CD4-positive, alpha-beta T cell treated with Interleukin-4 for 4 hours (primary cell): ENCODE measurements at regions not wholly inside any gene's neighbourhood (a gene's known extent, or its start where the extent isn't known, plus 50 kb on each side); places are given as distances from the start of the nearest gene placed in this dataset.
"Not testable (repeated sequence)": the region's sequence is repeated elsewhere in the genome, so short reads cannot be mapped to it uniquely, and the experiment has no call there.

Experiments
- DNase-seq: peaks from one replicate; pipeline ENCODE4 v3.0.0-alpha.2; 2020

DNA sequence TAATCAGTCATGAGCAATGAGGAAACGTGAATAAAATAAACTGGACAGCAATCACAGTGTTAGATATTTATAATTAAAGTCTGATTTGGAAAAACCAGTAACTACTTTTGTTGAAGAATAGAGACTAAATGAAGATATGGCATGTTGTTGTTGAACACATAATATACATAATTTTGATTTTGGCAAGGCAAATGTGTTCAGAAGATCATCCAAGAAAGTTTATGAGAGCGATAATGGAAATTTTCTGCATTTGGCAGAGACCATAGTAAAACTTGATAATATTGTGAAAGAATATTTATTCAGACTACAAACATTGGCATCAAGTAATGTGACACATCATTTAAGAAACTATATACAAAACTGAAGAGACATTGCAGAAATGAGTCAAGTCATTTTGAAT is 620.7 kb downstream of the TMA16 start:
- DNase-seq = no peak

- DNase-seq = no peak
These were observed 621.8 kb downstream of the TMA16 start for GRCh38 chr4:164116286-164116685.

DNA sequence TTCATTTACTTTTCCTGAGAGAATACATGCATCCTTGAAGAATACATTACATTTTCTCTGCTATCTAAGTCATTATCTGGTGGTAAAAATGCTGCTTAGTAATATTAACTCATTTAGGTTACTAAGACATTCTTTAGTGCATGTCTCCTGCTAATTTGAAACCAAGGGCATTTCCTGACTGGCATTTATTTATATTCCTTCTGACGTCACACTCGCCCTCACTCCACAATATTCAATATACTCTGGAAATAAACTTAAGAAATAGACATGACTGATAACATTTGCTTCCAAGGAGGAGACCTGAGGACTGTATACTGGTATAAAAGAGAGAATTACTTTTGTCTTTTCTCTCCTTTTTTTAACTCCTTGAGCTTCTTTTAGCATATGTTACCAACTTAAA is 619.5 kb upstream of the SMIM31 start:
- DNase-seq = no peak

- no peak for DNase-seq
These were observed 617.7 kb upstream of the SMIM31 start for GRCh38 chr4:164136180-164136616.

DNA sequence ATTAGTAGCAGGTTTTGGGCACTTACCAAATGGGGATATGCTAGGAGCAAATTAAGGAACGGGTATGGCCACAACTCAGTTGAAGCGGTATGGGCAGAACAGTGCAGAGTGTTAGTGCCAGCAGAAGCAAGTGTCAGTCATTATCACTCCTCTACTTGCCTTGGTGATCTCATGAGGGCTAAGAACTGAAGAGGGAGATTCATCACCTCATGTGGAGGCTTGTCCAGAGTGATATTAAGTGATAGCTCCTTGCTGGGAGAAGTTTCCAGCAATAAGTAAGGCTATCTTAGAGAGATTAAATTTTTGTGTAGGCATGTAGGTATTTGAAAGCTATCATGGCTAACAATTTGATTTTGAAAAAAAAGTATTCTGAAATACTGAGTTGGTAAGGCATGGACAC is 615.4 kb upstream of the SMIM31 start:
- DNase-seq = no peak

DNA sequence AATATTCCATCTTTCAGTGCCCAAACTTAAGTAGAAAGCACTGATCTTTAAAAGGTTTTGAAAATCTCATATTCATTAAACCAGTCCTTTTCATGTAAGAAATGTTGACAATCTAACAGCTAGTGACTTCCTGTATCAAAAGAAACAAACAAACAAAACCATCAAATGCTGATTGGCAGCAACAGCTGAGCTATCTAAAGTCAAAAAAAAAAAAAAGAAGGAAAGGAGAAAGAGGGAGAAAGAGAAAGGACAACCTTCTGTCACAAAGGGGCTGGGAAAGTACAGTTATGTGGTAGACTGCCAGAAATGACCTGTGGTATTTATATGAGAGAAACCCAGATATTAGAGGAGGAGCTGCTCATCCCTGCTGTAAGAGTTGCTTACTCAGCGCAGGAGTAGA is 614.6 kb upstream of the SMIM31 start:
- DNase-seq = no peak

DNA sequence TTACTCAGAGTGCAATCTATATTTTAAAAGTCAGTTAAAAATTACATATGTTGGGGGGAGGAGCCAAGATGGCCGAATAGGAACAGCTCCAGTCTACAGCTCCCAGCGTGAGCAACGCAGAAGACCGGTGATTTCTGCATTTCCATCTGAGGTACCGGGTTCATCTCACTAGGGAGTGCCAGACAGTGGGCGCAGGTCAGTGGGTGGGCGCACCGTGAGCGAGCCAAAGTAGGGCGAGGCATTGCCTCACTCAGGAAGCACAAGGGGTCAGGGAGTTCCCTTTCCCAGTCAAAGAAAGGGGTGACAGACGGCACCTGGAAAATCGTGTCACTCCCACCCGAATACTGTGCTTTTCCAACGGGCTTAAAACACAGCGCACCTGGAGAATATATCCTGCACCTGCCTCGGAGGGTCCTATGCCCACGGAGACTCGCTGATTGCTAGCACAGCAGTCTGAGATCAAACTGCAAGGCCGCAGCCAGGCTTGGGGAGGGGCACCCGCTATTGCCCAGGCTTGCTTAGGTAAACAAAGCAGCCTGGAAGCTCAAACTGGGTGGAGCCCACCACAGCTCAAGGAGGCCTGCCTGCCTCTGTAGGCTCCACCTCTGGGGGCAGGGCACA is 612.1 kb upstream of the SMIM31 start:
- not testable (repeated sequence) for DNase-seq

DNA sequence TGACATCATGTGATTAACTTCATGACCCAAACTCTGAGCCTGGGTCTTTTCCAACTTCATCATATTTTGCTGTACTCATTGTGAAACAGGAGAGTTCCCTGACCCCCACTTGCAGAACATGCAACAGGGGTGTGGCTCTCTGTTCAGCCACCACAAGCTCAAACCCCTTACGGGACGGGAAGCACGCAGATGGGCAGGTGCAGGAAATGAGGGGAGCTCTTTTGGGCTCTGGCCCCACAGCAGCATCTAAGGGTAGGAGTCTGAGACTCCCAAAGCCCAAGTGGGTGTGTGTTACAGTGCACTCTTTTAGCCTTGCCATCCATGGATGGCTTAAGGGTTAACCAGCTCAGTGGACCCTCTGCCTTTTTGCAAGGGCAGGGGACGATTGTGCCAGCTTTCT is 599.5 kb upstream of the SMIM31 start:
- no peak for DNase-seq

DNA sequence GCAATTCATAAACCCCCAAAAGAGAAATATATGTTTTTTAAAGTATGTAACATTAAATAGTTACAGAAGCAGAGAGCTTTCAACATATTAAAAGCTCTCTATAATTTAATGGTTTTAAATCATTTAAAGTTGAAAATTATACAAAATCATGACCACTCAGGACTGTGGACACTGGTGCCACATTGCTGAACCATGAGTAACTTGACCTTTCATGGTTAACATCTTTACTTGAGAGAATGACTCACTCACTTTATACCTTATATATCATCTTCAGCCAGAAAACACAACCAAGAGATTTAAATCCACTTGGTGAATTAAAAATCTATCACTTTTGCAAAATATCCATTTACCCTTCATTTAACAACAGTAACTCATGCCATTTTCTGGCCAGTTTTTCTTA is 584.3 kb upstream of the SMIM31 start:
- DNase-seq = no peak

GRCh38 chr4:164177153-164177552 is 576.8 kb upstream of the SMIM31 start:
- no peak for DNase-seq

GRCh38 chr4:164177753-164178152 is 576.2 kb upstream of the SMIM31 start:
- DNase-seq = no peak

DNA sequence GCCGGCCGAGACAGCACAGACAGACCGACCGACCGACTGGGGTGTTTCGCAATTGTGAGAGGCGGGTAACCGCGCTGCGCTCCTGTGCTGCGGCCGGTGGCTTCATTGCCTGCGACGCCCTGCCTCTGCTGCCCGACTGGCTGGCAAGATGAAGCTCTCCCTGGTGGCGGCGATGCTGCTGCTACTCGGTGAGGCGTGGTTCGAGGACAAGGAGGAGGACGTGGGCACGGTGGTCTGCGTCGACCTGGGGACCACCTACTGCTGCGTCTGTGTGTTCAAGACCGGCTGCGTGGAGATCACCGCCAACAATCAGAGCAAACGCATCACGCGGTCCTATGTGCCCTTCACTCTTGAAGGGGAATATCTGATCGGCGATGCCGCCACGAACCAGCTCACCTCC is 565.7 kb upstream of the SMIM31 start:
- no peak for DNase-seq

- DNase-seq = no peak
These were observed 561.1 kb upstream of the SMIM31 start for GRCh38 chr4:164192844-164193243.

- no peak for DNase-seq
These were observed 560.3 kb upstream of the SMIM31 start for GRCh38 chr4:164193676-164194075.

DNA sequence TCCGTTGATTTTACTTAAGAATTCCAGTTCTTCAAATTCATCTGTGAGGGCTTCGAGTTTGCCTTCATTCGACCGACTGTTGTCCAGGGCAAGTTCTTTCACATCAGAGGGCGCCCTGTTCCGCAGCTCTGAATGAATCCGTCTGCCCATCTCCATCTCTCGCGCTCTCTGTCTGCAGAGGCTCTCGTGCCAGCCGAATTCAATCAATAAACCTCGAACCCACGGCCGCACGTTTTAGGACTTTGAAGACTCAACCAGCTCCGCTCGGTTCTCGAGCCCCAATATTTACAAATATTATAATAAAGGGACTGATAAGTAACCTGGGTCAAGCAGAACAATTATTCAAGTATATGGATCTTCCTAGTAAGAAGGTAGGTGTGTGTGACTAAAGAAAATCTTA is 556.4 kb upstream of the SMIM31 start:
- DNase-seq = no peak

DNA sequence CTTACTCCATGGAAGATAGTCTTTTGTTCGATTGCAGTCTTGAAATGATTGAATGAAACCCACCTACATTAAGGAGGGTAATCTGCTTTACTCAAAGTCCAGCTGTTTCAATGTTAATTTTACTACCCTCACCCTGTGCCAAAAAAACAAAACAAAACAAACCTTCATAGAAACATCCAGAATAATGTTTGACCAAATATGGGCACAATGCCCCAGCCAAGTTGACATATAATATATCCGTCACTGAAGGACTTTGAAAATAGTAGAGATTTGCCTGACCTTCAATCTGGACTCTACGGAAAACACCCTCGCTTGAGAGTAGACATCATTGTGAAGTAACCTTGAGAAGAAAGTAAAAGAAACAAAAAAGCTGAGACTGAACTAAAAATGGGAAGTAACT is 550.5 kb upstream of the SMIM31 start:
- no peak for DNase-seq

DNA sequence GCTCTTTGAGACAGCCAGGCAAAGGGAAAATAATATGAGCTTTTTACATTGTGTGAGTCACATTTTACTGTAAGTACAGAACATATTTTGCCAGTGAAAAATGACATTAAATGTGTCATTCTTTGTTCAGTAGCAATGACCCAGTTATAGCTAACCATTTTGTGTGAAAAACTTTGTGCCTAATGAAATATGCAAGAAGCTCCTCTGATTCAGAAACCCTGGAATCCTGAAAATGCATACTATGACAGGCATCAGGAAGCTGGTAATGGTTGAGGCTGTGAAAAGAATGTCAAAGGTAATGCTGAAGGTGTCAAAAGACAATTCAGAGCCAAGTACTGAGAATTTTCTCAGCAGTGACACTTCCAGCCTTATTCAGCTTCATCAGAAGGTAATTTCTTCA is 549.5 kb upstream of the SMIM31 start:
- DNase-seq = no peak

DNA sequence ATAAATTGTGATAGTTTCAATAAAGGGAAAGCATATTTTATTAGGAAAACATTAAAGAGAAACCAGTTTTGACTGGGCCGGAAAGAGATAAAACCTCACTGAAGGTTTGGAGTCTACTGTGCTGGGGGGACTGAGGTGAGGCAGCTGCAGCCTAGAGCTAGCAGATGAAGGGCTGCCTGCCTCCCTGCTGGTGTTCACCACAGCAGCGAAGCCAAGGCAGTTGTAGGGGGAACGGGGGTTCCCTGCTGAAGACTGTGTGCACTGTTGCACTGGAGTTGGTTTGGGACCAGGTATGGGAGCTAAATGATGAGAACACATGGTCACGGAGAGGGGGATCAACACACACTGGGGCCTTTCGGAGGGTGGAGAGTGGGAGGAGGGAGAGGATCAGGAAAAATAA is 546.5 kb upstream of the SMIM31 start:
- DNase-seq = no peak

- no peak for DNase-seq
These were observed 543.6 kb upstream of the SMIM31 start for GRCh38 chr4:164210377-164210776.

DNA sequence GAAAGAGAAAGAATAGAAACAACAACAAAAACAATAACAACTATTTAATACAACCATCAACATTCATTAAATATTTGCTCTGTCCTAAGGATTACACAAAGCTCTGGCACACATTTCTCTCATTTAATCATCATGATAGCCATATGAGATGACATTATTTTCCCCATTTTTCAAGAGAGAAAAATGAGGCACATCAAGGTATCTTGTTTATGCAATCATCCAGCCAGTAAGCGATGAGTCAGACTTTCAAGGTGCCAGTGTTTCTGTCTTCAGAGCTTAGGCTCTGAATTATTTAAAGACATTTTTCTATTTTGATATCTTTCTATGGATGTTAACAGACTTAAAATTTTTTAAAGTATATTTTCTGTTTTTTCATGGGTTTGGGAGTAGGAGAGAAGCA is 541.8 kb upstream of the SMIM31 start:
- no peak for DNase-seq

GRCh38 chr4:164212714-164213113 is 541.2 kb upstream of the SMIM31 start:
- no peak for DNase-seq

DNA sequence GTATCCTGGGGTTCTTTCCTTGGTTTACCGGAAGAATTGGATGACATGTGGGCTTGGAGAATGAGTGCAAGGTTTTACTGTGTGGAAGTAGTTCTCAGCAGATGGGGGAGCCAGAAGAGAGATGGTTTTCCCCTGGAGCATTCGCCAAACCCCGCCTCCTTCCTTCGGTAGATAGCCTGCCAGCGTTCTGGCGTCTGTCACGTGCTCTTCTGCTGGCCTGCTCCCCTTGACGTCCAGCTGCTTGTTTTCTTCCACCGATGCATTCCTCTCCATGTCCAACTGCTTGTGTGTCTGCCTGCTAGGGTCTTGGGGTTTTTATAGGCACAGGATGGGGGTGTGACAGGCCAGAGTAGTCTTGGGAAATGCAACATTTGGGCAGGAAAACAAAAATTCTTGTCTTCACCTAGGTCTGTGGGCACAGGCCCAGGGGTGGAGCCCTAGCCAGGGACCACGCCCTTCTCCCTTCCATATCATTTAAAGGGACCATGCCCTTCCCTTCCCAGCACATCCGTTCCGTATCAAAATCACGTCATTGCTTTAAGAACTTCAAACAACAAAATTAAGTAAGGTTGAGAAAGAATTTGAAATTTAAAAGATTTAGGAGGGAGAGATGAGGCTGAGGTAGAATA is 538.7 kb upstream of the SMIM31 start:
- DNase-seq = no peak

- no peak for DNase-seq
These were observed 532.3 kb upstream of the SMIM31 start for GRCh38 chr4:164221631-164222030.

GRCh38 chr4:164224871-164225270 is 529.1 kb upstream of the SMIM31 start:
- no peak for DNase-seq

GRCh38 chr4:164229255-164229654 is 524.7 kb upstream of the SMIM31 start:
- DNase-seq = no peak
